H1 (cell line): ENCODE measurements at regions not wholly inside any gene's neighbourhood (a gene's known extent, or its start where the extent isn't known, plus 50 kb on each side); places are given as distances from the start of the nearest gene placed in this dataset.

Experiments used
- CHD1 ChIP-seq: IDR thresholded peaks from 2 replicates; pipeline ENCODE4 v1.6.1; 2012; ENCODE audit warnings: low read depth, low read length, improper control_type of control experiment
- CTCF ChIP-seq, 3 experiments: IDR thresholded peaks; 1 replicate in 2 of 3; 2 replicates in 1 of 3; pipeline versions ENCODE4 v1.5.1 to v1.6.1; 2011; ENCODE audit warnings: low read length in 3 of 3, mild to moderate bottlenecking in 3 of 3, inconsistent platforms in 2 of 3, low read depth in 1 of 3, moderate library complexity in 1 of 3; ENCODE audit not compliant: insufficient read depth in 1 of 3; ENCODE audit errors: control extremely low read depth in 1 of 3
- EZH2 ChIP-seq: fragments of 200-600 bp; sonication (generic); IDR thresholded peaks from 2 replicates; pipeline ENCODE4 v1.7.1; 2012; ENCODE audit warnings: low read depth, mild to moderate bottlenecking, moderate library complexity, low read length, inconsistent platforms; ENCODE audit not compliant: severe bottlenecking
- MAX ChIP-seq: IDR thresholded peaks from 2 replicates; pipeline ENCODE4 v1.6.1; 2012; ENCODE audit warnings: inconsistent platforms
- RAD21 ChIP-seq, 2 experiments: IDR thresholded peaks in 1 of 2; conservative IDR thresholded peaks in 1 of 2; 2 replicates each; pipeline ENCODE4 v1.6.1; 2011; ENCODE audit warnings: low read depth in 2 of 2, low read length in 2 of 2, improper control_type of control experiment in 1 of 2, inconsistent platforms in 1 of 2, mild to moderate bottlenecking in 1 of 2, moderate library complexity in 1 of 2
- TBP ChIP-seq: IDR thresholded peaks from 2 replicates; pipeline ENCODE4 v1.6.1; 2011; ENCODE audit warnings: low read depth, low read length, improper control_type of control experiment

- no peak for TF ChIP-seq EZH2
- no peak for TF ChIP-seq MAX
- peak in 2 of 3 experiments; percentile 60 to 69; a peak in 3 of 4 replicates for TF ChIP-seq CTCF (IDR thresholded peaks at IDR 0.05; ENCODE audit: control extremely low read depth in 1 of 3, insufficient read depth in 1 of 3, low read depth in 1 of 3, low read length in 3 of 3)
- TF ChIP-seq CHD1, result no peak
- peak; percentile 85 to 87 for TF ChIP-seq RAD21 (IDR thresholded peaks at IDR 0.05 in 1 of 2, conservative IDR thresholded peaks at IDR 0.05 in 1 of 2; ENCODE audit: low read depth in 2 of 2, low read length in 2 of 2)
- no peak for TF ChIP-seq TBP
These were observed 177.2 kb downstream of the OSTF1 start for GRCh38 chr9:75265525-75265972.
